SK-N-MC (cell line): ENCODE measurements at regions not wholly inside any gene's neighbourhood (a gene's known extent, or its start where the extent isn't known, plus 50 kb on each side); places are given as distances from the start of the nearest gene placed in this dataset.

Source experiments
- DNase-seq: peaks from one replicate; pipeline ENCODE4 v3.0.0-alpha.2; 2011; ENCODE audit warnings: low read depth, low spot score
- H3K27ac ChIP-seq: fragments of 200-600 bp; sonication (generic); 2 replicates; pipeline ENCODE4 v1.5.1; 2016; ENCODE audit warnings: mixed run types
- H3K36me3 ChIP-seq: fragments of 200-600 bp; sonication (generic); 2 replicates; pipeline ENCODE4 v1.6.1; 2017; ENCODE audit warnings: antibody characterized with exemption, low read length, mixed read lengths; ENCODE audit not compliant: insufficient read depth
- H3K4me3 ChIP-seq: fragments of 200-600 bp; sonication (generic); 2 replicates; pipeline ENCODE4 v1.5.1; 2016
- H3K9ac ChIP-seq: fragments of 200-600 bp; sonication (generic); 2 replicates; pipeline ENCODE4 v1.8.0; 2017; ENCODE audit warnings: mixed run types, mixed read lengths; ENCODE audit not compliant: insufficient read length
- H3K9me3 ChIP-seq: fragments of 200-600 bp; sonication (generic); 2 replicates; pipeline ENCODE4 v1.6.1; 2017; ENCODE audit warnings: low read depth, mild to moderate bottlenecking, antibody characterized with exemption, low read length, moderate library complexity, mixed read lengths
- EZH2 ChIP-seq: fragments of 200-600 bp; sonication (generic); IDR thresholded peaks from one replicate; pipeline ENCODE4 v1.6.1; 2017; ENCODE audit warnings: antibody characterized with exemption
- FOXP2 ChIP-seq: optimal IDR thresholded peaks from 2 replicates; pipeline ENCODE3; 2011; ENCODE audit warnings: mild to moderate bottlenecking, moderate library complexity; ENCODE audit not compliant: insufficient read depth; ENCODE audit errors: extremely low read length, control extremely low read depth
- POLR2AphosphoS5 ChIP-seq: IDR thresholded peaks from 2 replicates; pipeline ENCODE4 v1.6.1; 2012; ENCODE audit warnings: mild to moderate bottlenecking, low read depth, low read length, borderline replicate concordance

DNA sequence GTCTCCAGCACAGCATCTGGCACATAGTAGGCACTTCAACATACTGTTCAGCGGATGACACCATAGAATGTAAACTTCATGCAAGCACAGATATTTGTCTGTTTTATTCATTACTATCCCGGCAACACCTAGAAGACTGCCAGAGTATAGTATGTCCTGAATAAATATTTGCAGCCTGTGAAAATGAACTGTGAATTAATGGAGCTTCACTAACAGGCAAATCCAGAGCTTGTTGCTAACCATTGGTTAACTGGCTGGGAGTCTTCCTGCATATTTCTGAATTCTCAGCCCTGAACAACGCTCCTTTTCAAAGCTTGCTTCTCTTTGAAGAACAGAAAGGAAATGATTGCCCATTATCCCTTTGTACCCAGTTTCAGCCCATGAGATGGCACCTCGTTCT lies 243.3 kb upstream of the CRY1 start:
- no peaks in the 10 kb centered on the region for H3K36me3 ChIP-seq
- TF ChIP-seq EZH2 (no peak), POLR2AphosphoS5 (no peak), FOXP2 (no peak)
- no peak overlapping the region for H3K9ac ChIP-seq
- no peak overlapping the region for H3K4me3 ChIP-seq
- H3K9me3 ChIP-seq: no peaks in the 10 kb centered on the region
- no peak overlapping the region for H3K27ac ChIP-seq
- DNase-seq: no peak

DNA sequence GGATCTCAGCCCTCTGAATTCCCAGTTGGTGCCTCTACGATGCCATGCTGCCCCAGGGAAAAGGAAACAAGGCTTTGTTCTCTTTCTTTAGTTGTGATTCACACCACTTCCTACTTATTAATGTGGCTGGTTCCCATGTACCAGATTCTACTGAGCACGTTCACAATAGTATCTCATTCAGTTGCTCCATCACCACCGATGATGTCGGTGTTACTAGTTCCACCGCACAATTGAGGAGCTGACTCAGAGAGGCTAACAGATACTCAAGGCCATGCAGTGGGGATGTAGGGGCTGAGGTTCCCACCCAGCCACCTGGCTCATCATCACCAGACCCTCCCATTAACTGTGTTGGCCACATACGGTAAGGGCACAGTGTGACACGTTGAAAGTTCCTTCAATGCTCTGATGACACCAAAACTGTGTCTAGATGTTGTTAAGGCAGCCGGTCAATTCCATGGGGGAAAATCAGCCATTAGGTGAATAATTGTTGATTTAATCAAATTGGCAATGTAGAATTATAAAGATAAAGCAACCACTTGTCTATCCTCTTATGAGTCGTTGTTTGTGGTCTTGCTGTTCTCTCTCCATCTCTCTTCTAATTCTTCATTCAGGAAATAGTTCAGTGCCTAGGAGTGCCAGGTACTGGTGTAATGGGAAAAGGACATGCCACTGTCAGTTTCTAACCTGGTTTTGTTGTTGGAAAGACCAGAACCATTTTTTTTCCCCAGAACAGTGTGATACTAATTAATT lies 244.2 kb upstream of the CRY1 start:
- Histone ChIP-seq H3K4me3 (no peak overlapping the region), H3K9ac (no peak overlapping the region), H3K9me3 (no peaks in the 10 kb centered on the region), H3K27ac (no peak overlapping the region), H3K36me3 (no peaks in the 10 kb centered on the region)
- no peak for DNase-seq
- TF ChIP-seq EZH2: no peak
- no peak for TF ChIP-seq FOXP2
- no peak for TF ChIP-seq POLR2AphosphoS5

DNA sequence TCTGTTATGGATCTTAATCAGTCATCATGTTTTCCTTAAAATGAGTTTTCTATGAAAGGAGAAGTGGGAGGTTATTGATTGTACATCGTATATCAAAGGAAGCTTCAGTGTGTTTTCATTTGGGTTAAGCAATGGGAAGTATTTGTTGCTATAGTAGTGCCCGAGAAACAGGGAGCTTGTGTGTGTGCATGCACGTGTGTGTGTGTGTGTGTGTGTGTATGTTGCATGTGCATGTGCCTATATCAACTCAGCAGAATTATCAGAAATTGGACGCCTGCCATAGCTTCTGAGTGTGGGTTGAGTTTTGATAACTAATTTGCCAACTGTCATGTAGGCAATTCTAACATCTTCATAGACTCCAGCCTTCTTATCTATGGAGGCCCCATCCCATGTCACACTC lies 246.1 kb upstream of the CRY1 start:
- H3K9ac ChIP-seq: no peak overlapping the region
- no peak overlapping the region for H3K4me3 ChIP-seq
- no peaks in the 10 kb centered on the region for H3K9me3 ChIP-seq
- no peaks in the 10 kb centered on the region for H3K36me3 ChIP-seq
- no peak overlapping the region for H3K27ac ChIP-seq
- DNase-seq: no peak
- TF ChIP-seq POLR2AphosphoS5: no peak

DNA sequence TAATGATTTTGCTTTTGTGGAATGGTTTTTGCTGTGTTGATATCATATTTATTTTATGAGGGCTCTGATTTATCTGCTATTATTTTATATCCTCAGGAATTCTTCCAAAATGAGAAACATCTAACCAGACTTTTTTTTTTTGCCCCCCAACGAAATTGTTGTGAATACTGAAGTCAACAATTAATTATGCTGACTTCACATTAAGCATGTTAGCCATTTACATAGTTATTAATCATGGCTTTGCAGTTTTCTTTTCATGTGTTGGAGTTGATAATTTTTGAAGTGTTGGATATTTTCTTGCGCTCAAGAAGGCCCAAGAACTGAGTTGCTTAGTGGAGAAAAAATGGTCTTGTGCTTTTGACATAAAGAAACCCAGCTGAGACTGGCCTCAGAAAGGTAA lies 246.6 kb upstream of the CRY1 start:
- no peak overlapping the region for H3K27ac ChIP-seq
- DNase-seq: no peak
- H3K9ac ChIP-seq: no peak overlapping the region
- H3K4me3 ChIP-seq: no peak overlapping the region
- H3K9me3 ChIP-seq: no peaks in the 10 kb centered on the region
- TF ChIP-seq EZH2: no peak
- H3K36me3 ChIP-seq: no peaks in the 10 kb centered on the region

DNA sequence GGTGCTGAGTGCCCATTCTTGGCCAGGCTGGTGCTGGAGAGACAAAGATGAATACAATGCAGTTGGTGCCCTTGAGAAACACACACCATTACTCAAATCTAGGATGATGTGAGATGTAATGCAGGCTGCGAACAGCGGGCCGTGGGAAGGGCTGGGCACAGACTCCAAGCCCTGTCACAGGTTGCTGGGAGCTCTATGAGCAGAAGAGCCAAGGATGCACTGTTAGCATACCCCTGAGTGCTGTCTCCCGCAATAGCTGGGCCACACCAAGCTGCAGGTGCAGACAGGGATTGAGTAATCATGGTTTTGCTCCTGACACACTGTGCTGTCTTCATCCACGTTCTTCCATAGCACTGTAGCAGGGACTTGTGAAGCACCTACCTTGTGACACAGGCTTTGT lies 247.5 kb upstream of the CRY1 start:
- no peaks in the 10 kb centered on the region for H3K36me3 ChIP-seq
- no peak overlapping the region for H3K27ac ChIP-seq
- H3K4me3 ChIP-seq: no peak overlapping the region
- no peak overlapping the region for H3K9ac ChIP-seq
- DNase-seq: no peak
- H3K9me3 ChIP-seq: no peaks in the 10 kb centered on the region
- TF ChIP-seq FOXP2: no peak
- no peak for TF ChIP-seq POLR2AphosphoS5

DNA sequence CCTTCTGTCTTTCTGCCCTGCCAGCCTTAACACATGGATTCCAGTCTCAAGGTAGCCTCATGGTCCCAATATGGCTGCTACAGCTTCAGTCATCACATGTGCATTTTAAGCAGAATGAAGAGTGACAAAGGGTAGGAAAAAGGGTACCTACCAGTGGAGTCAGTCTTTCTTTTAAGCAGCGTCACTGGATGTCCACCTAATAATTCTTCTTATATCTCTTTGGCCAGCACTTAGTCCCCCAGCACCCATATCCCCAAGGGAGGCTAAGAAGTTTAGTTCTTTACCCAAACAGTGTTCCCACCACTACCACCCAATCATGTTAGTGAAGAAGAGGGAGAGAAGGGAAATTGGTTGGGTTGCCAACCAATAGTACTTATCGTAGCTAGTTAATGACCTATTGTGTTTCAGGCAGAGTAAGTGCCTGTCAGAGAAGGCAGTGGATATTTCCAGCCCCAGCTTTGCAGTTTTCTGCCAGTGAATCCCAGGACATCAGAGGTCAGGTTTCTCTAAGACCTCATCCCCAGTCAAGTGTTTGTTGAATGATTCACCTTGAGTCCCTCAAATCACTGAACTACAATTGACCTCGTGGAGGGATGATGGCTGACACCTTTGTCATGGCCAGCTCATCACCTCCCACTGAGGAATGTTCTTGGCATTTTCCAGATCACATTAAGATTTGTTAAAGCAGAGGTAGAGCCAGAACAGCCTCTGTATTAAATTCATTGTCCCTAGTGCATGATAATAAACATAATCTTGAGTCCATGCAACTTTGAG lies 250.9 kb upstream of the CRY1 start:
- TF ChIP-seq FOXP2 (no peak), EZH2 (no peak), POLR2AphosphoS5 (no peak)
- Histone ChIP-seq H3K9ac (no peak overlapping the region), H3K27ac (no peak overlapping the region), H3K9me3 (no peaks in the 10 kb centered on the region), H3K4me3 (no peak overlapping the region), H3K36me3 (no peaks in the 10 kb centered on the region)
- DNase-seq: no peak

DNA sequence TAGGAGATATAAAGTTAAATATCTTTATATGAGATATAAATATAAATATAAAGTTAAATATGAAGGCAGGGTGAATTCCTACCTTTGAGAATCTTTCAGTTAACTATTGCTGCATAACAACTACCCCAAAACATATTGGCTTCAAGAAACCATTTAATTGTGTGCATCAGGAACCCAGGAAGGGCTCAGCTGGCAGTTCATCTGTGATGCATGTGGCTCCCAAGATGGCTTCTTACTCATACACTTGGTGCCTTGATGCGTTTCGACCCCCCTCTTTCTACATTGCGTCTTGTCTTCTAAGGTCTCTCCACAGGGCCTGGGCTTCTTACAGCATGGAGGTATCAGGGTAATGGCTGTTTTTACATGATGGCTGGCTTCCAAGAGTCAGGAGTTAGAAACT lies 253.9 kb upstream of the CRY1 start:
- H3K36me3 ChIP-seq: no peaks in the 10 kb centered on the region
- H3K27ac ChIP-seq: no peak overlapping the region
- no peak overlapping the region for H3K9ac ChIP-seq
- no peak for DNase-seq
- no peak overlapping the region for H3K4me3 ChIP-seq
- no peaks in the 10 kb centered on the region for H3K9me3 ChIP-seq
- TF ChIP-seq EZH2 (no peak), POLR2AphosphoS5 (no peak), FOXP2 (no peak)

DNA sequence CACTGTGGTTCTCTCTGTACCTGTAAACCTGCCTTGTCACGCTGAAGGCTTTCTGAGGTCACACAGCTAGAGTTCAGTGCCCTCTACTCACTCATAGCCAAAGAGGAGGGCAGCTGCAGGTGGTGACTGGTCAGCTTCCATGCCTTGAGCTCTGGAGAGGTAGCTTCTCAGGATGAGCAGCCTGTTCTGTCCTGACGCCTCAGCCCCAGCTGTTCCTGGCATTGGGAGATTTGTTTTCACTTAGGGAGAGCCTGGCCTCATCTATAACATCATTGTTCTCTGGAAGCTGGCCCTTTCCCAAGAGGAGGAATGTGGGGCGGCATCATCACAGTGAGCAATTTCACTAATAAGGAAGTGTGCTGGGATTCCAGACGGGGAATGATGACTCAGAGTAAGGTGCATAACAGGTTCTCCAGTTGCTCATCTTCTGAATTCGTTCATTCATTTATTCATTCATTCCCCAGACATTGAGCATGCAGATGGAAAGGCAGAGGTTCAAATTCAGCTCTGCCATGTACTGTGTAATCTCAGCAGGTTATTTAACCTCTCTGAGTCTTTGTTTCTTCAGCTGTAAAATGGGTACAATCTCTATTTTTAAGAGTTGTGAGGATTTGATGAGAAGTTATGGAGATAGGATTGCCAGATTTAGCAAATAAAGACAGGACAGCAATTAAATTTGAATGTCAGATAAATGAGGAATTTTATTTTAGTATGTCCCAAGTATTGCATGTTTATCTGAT lies 255.8 kb upstream of the CRY1 start:
- Histone ChIP-seq H3K27ac (no peak overlapping the region), H3K9ac (no peak overlapping the region), H3K9me3 (no peaks in the 10 kb centered on the region), H3K36me3 (no peaks in the 10 kb centered on the region), H3K4me3 (no peak overlapping the region)
- DNase-seq: no peak
- TF ChIP-seq POLR2AphosphoS5 (no peak), FOXP2 (no peak), EZH2 (no peak)
